H9 (cell line): ENCODE measurements at regions not wholly inside any gene's neighbourhood (a gene's known extent, or its start where the extent isn't known, plus 50 kb on each side); places are given as distances from the start of the nearest gene placed in this dataset.

Experiments
- DNase-seq: peaks from one replicate; pipeline ENCODE4 v3.0.0-alpha.2; 2017
- H2AFZ ChIP-seq: one replicate; pipeline ENCODE4 v1.6.1; 2013; ENCODE audit warnings: mild to moderate bottlenecking, low read length, control low read depth, moderate library complexity
- H2AK5ac ChIP-seq: 2 replicates; pipeline ENCODE4 v1.6.1; 2013; ENCODE audit warnings: low read length, control low read depth, mixed read lengths; ENCODE audit not compliant: insufficient read length
- H2BK120ac ChIP-seq: one replicate; pipeline ENCODE4 v1.6.1; 2013; ENCODE audit warnings: low read depth, mild to moderate bottlenecking, low read length, control low read depth, inconsistent platforms; ENCODE audit not compliant: poor library complexity, severe bottlenecking
- H2BK12ac ChIP-seq: 2 replicates; pipeline ENCODE4 v1.6.1; 2013; ENCODE audit warnings: low read length, control low read depth, mixed read lengths, low read depth; ENCODE audit not compliant: insufficient read length
- H2BK15ac ChIP-seq: 2 replicates; pipeline ENCODE4 v1.6.1; 2013; ENCODE audit warnings: low read depth, low read length, control low read depth
- H2BK20ac ChIP-seq: one replicate; pipeline ENCODE4 v1.6.1; 2013; ENCODE audit warnings: low read depth, mild to moderate bottlenecking, low read length, control low read depth, inconsistent platforms; ENCODE audit not compliant: poor library complexity, severe bottlenecking
- H2BK5ac ChIP-seq: 2 replicates; pipeline ENCODE4 v1.6.1; 2013; ENCODE audit warnings: low read length, control low read depth, mixed read lengths; ENCODE audit not compliant: insufficient read length
- H3K14ac ChIP-seq: 2 replicates; pipeline ENCODE4 v1.6.1; 2013; ENCODE audit warnings: low read length, control low read depth; ENCODE audit not compliant: insufficient read depth
- H3K18ac ChIP-seq: 2 replicates; pipeline ENCODE4 v1.6.1; 2013; ENCODE audit warnings: low read depth, mild to moderate bottlenecking, mixed read lengths, low read length, control low read depth; ENCODE audit not compliant: insufficient read length
- H3K23ac ChIP-seq: 2 replicates; pipeline ENCODE4 v1.6.1; 2013; ENCODE audit warnings: low read length, control low read depth, mixed read lengths, low read depth; ENCODE audit not compliant: insufficient read length
- H3K23me2 ChIP-seq: 2 replicates; pipeline ENCODE4 v1.6.1; 2013; ENCODE audit warnings: low read depth, mild to moderate bottlenecking, mixed read lengths, low read length, control low read depth; ENCODE audit not compliant: insufficient read length, poor library complexity, severe bottlenecking
- H3K27ac ChIP-seq: 2 replicates; pipeline ENCODE4 v1.5.1; 2013; ENCODE audit warnings: low read length, control low read depth, mixed read lengths, low read depth; ENCODE audit not compliant: insufficient read length
- H3K27me3 ChIP-seq: 2 replicates; pipeline ENCODE4 v1.6.1; 2013; ENCODE audit warnings: low read length, control low read depth, inconsistent platforms; ENCODE audit not compliant: insufficient read depth
- H3K4ac ChIP-seq: 2 replicates; pipeline ENCODE4 v1.6.1; 2013; ENCODE audit warnings: low read depth, mild to moderate bottlenecking, control low read depth, inconsistent platforms, low read length, moderate library complexity
- H3K4me1 ChIP-seq: 2 replicates; pipeline ENCODE4 v1.6.1; 2013; ENCODE audit warnings: low read length, control low read depth, inconsistent platforms; ENCODE audit not compliant: insufficient read depth
- H3K4me2 ChIP-seq: 2 replicates; pipeline ENCODE4 v1.6.1; 2013; ENCODE audit warnings: low read length, control low read depth, mixed read lengths; ENCODE audit not compliant: insufficient read length, insufficient read depth
- H3K56ac ChIP-seq: 2 replicates; pipeline ENCODE4 v1.6.1; 2013; ENCODE audit warnings: low read depth, mild to moderate bottlenecking, mixed read lengths, low read length, control low read depth; ENCODE audit not compliant: insufficient read length
- H3K79me1 ChIP-seq: 2 replicates; pipeline ENCODE4 v1.6.1; 2013; ENCODE audit warnings: low read depth, mild to moderate bottlenecking, moderate library complexity, low read length, control low read depth, inconsistent platforms; ENCODE audit not compliant: insufficient read depth, poor library complexity, severe bottlenecking
- H3K79me2 ChIP-seq: 2 replicates; pipeline ENCODE4 v1.6.1; 2013; ENCODE audit warnings: low read length, control low read depth, inconsistent platforms; ENCODE audit not compliant: insufficient read depth
- H3K9ac ChIP-seq: 2 replicates; pipeline ENCODE4 v1.6.1; 2013; ENCODE audit warnings: low read length, control low read depth, mixed read lengths; ENCODE audit not compliant: insufficient read length; ENCODE audit errors: extremely low read depth
- H3K9me3 ChIP-seq: one replicate; pipeline ENCODE4 v1.6.1; 2013; ENCODE audit warnings: low read depth, low read length, inconsistent platforms; ENCODE audit not compliant: control insufficient read depth
- H3T11ph ChIP-seq: one replicate; pipeline ENCODE4 v1.6.1; 2013; ENCODE audit warnings: mild to moderate bottlenecking, low read length, control low read depth, inconsistent platforms
- H4K20me1 ChIP-seq: one replicate; pipeline ENCODE4 v1.6.1; 2013; ENCODE audit not compliant: control insufficient read depth, insufficient read length, insufficient read depth
- H4K5ac ChIP-seq: 2 replicates; pipeline ENCODE4 v1.6.1; 2013; ENCODE audit warnings: low read depth, mild to moderate bottlenecking, mixed read lengths, low read length, control low read depth; ENCODE audit not compliant: insufficient read length
- H4K8ac ChIP-seq: replicated peaks from 2 replicates; pipeline ENCODE4 v1.6.1; 2013; ENCODE audit warnings: low read length, control low read depth, mixed read lengths, low read depth; ENCODE audit not compliant: insufficient read length
- H4K91ac ChIP-seq: 2 replicates; pipeline ENCODE4 v1.6.1; 2013; ENCODE audit warnings: low read depth, mild to moderate bottlenecking, moderate library complexity, mixed read lengths, low read length, control low read depth; ENCODE audit not compliant: insufficient read length
- H3K27ac Mint-ChIP-seq, 3 experiments: 2 replicates in 2 of 3; 3 replicates in 1 of 3; pipeline ENCODE4 v1.8.0; 2020 to 2021; ENCODE audit warnings: mixed read lengths in 3 of 3, mild to moderate bottlenecking in 1 of 3, moderate library complexity in 1 of 3
- H3K27me3 Mint-ChIP-seq: 2 replicates; pipeline ENCODE4 v1.8.0; 2021; ENCODE audit warnings: low read depth, mild to moderate bottlenecking, moderate library complexity, mixed read lengths
- H3K36me3 Mint-ChIP-seq, 3 experiments: 2 replicates in 2 of 3; 3 replicates in 1 of 3; pipeline ENCODE4 v1.8.0; 2020 to 2021; ENCODE audit warnings: low read depth in 3 of 3, mixed read lengths in 3 of 3; ENCODE audit not compliant: insufficient read depth in 1 of 3
- H3K4me1 Mint-ChIP-seq, 2 experiments: 2 replicates each; pipeline ENCODE4 v1.8.0; 2020; ENCODE audit warnings: mixed read lengths in 2 of 2
- H3K4me3 Mint-ChIP-seq, 2 experiments: 2 replicates in 1 of 2; 3 replicates in 1 of 2; pipeline ENCODE4 v1.8.0; 2020 to 2021; ENCODE audit warnings: mild to moderate bottlenecking in 2 of 2, mixed read lengths in 2 of 2, moderate library complexity in 1 of 2
- H3K9me3 Mint-ChIP-seq, 2 experiments: 2 replicates in 1 of 2; 3 replicates in 1 of 2; pipeline ENCODE4 v1.8.0; 2020; ENCODE audit warnings: mild to moderate bottlenecking in 2 of 2, mixed read lengths in 2 of 2, moderate library complexity in 1 of 2
- CTCF ChIP-seq: fragments of 200-600 bp; sonication (generic); conservative IDR thresholded peaks from 3 replicates; pipeline ENCODE4 v1.8.0; 2021; ENCODE audit warnings: antibody characterized with exemption, mild to moderate bottlenecking
- WGBS: extraction: QIAGEN DNeasy Blood & Tissue Kit; methylation state at CpG from one replicate; pipeline ENCODE4 v1.1.7; 2013; ENCODE audit warnings: missing lambda C conversion rate, low lambda C conversion rate, mixed read lengths; ENCODE audit not compliant: insufficient read length; ENCODE audit errors: extremely low coverage; 5-methylcytosine and 5-hydroxymethylcytosine counted together

GRCh38 chr6:63099772-63100459, 111.4 kb upstream of the FKBP1C start:
- Histone ChIP-seq H3K23me2 (no peaks in the 10 kb centered on the region), H3K23ac (no peak overlapping the region), H3K27ac (no peak overlapping the region), H3K79me1 (no peaks in the 10 kb centered on the region), H2BK15ac (no peak overlapping the region), H3K9me3 (no peaks in the 10 kb centered on the region), H2BK20ac (no peak overlapping the region), H3K18ac (no peak overlapping the region), H3T11ph (no peak overlapping the region), H4K5ac (no peak overlapping the region), H3K4me1 (no peaks in the 10 kb centered on the region), H2BK12ac (no peak overlapping the region), H2AK5ac (no peak overlapping the region), H4K20me1 (no peaks in the 10 kb centered on the region), H3K79me2 (no peaks in the 10 kb centered on the region), H3K56ac (no peak overlapping the region), H2BK5ac (no peak overlapping the region), H2AFZ (no peak overlapping the region), H3K27me3 (no peaks in the 10 kb centered on the region), H3K4me2 (no peak overlapping the region), H4K91ac (no peak overlapping the region), H3K9ac (no peak overlapping the region), H4K8ac (no peak overlapping the region), H3K4ac (no peak overlapping the region), H2BK120ac (no peak overlapping the region), H3K14ac (no peak overlapping the region)
- Mint-ChIP-seq H3K27me3 (no peaks in the 10 kb centered on the region; the same call in 1 of the 2 replicates), H3K4me1 (no peaks in the 10 kb centered on the region), H3K9me3 (no peaks in the 10 kb centered on the region; a peak in 1 of 5 replicates), H3K27ac (no peak overlapping the region), H3K4me3 (no peak overlapping the region), H3K36me3 (no peaks in the 10 kb centered on the region)
- DNase-seq: no peak
- no peak for TF ChIP-seq CTCF
- no CpG with 5 or more reads among the region's 6 CpGs for WGBS
